ENCODE measurements at regions not wholly inside any gene's neighbourhood (a gene's known extent, or its start where the extent isn't known, plus 50 kb on each side); places are given as distances from the start of the nearest gene placed in this dataset.

GRCh38 chr1:29629401-29629800 lies 393.1 kb downstream of the PTPRU start:
- Histone ChIP-seq H3K27ac (no peak overlapping the region), H3K4me2 (no peak overlapping the region), H3K27me3 (no peaks in the 10 kb centered on the region), H3K9me3 (ENCODE audit: low read depth) (no peaks in the 10 kb centered on the region), H3F3A (ENCODE audit: low read depth) (no peaks in the 10 kb centered on the region), H2AFZ (replicated peaks) (no peak overlapping the region), H3K9ac (no peak overlapping the region), H3K36me3 (no peaks in the 10 kb centered on the region), H3K4me3 (no peak overlapping the region), H4K20me1 (ENCODE audit: low read depth) (no peaks in the 10 kb centered on the region), H3K4me1 (no peaks in the 10 kb centered on the region), H3K79me2 (ENCODE audit: low read depth) (no peaks in the 10 kb centered on the region)
- H3K27me3 Mint-ChIP-seq (ENCODE audit: insufficient read depth, low read depth) = peaks cover 5% of the 10 kb centered on the region
- TF ChIP-seq EZH2 (IDR thresholded peaks at IDR 0.05) = no peak
- TF ChIP-seq EZH2phosphoT487 (IDR thresholded peaks at IDR 0.05) = no peak
- H3K4me1 Mint-ChIP-seq = peaks cover 17% of the 10 kb centered on the region
- DNase-seq (ENCODE audit: low spot score) = no peak
- no peaks in the 10 kb centered on the region for H3K36me3 Mint-ChIP-seq
- H3K9me3 Mint-ChIP-seq = no peaks in the 10 kb centered on the region
- H3K4me3 Mint-ChIP-seq = no peak overlapping the region
- H3K27ac Mint-ChIP-seq = no peak overlapping the region

GRCh38 chr1:29628190-29628589 lies 391.9 kb downstream of the PTPRU start:
- H3K9me3 Mint-ChIP-seq = no peaks in the 10 kb centered on the region
- Histone ChIP-seq H3K79me2 (ENCODE audit: low read depth) (no peaks in the 10 kb centered on the region), H3K9ac (no peak overlapping the region), H3K27me3 (no peaks in the 10 kb centered on the region), H3K27ac (no peak overlapping the region), H3F3A (ENCODE audit: low read depth) (no peaks in the 10 kb centered on the region), H4K20me1 (ENCODE audit: low read depth) (no peaks in the 10 kb centered on the region), H3K9me3 (ENCODE audit: low read depth) (no peaks in the 10 kb centered on the region), H3K36me3 (no peaks in the 10 kb centered on the region), H3K4me1 (no peaks in the 10 kb centered on the region), H3K4me2 (no peak overlapping the region), H3K4me3 (no peak overlapping the region), H2AFZ (replicated peaks) (no peak overlapping the region)
- H3K4me3 Mint-ChIP-seq = no peak overlapping the region
- peaks cover 7% of the 10 kb centered on the region for H3K4me1 Mint-ChIP-seq
- DNase-seq (ENCODE audit: low spot score) = no peak
- H3K36me3 Mint-ChIP-seq = no peaks in the 10 kb centered on the region
- no peak overlapping the region for H3K27ac Mint-ChIP-seq
- TF ChIP-seq CTCF (IDR thresholded peaks at IDR 0.05) = no peak
- TF ChIP-seq EZH2 (IDR thresholded peaks at IDR 0.05) = no peak
- H3K27me3 Mint-ChIP-seq (ENCODE audit: insufficient read depth, low read depth) = peaks cover 5% of the 10 kb centered on the region

GRCh38 chr1:29626726-29627125 lies 390.4 kb downstream of the PTPRU start:
- Histone ChIP-seq H3K4me2 (no peak overlapping the region), H4K20me1 (ENCODE audit: low read depth) (no peaks in the 10 kb centered on the region)
- TF ChIP-seq EZH2phosphoT487 (IDR thresholded peaks at IDR 0.05) (no peak), EZH2 (IDR thresholded peaks at IDR 0.05) (no peak), CTCF (IDR thresholded peaks at IDR 0.05) (no peak)

GRCh38 chr1:29626066-29626465 lies 389.7 kb downstream of the PTPRU start:
- no peak overlapping the region for H3K9ac ChIP-seq
- Mint-ChIP-seq H3K4me1 (no peaks in the 10 kb centered on the region), H3K9me3 (no peaks in the 10 kb centered on the region), H3K27ac (no peak overlapping the region), H3K27me3 (ENCODE audit: insufficient read depth, low read depth) (peaks cover 5% of the 10 kb centered on the region), H3K36me3 (no peaks in the 10 kb centered on the region), H3K4me3 (no peak overlapping the region)
- no peak overlapping the region for H2AFZ ChIP-seq (replicated peaks)
- H3K79me2 ChIP-seq (ENCODE audit: low read depth) = no peaks in the 10 kb centered on the region
- H3F3A ChIP-seq (ENCODE audit: low read depth) = no peaks in the 10 kb centered on the region
- no peak overlapping the region for H3K4me2 ChIP-seq
- TF ChIP-seq EZH2 (IDR thresholded peaks at IDR 0.05) = no peak
- no peak for TF ChIP-seq EZH2phosphoT487 (IDR thresholded peaks at IDR 0.05)
- TF ChIP-seq CTCF (IDR thresholded peaks at IDR 0.05) = no peak
- no peaks in the 10 kb centered on the region for H3K4me1 ChIP-seq
- no peaks in the 10 kb centered on the region for H3K27me3 ChIP-seq
- DNase-seq (ENCODE audit: low spot score) = no peak
- H3K9me3 ChIP-seq (ENCODE audit: low read depth) = no peaks in the 10 kb centered on the region
- no peak overlapping the region for H3K27ac ChIP-seq
- no peak overlapping the region for H3K4me3 ChIP-seq
- H3K36me3 ChIP-seq = no peaks in the 10 kb centered on the region
- H4K20me1 ChIP-seq (ENCODE audit: low read depth) = no peaks in the 10 kb centered on the region

More at GRCh38 chr1:29626726-29627125, 390.4 kb downstream of the PTPRU start:
- Histone ChIP-seq H3K9ac (no peak overlapping the region), H3K4me3 (no peak overlapping the region), H3K9me3 (ENCODE audit: low read depth) (no peaks in the 10 kb centered on the region), H3K4me1 (no peaks in the 10 kb centered on the region), H3K27ac (no peak overlapping the region), H3K27me3 (no peaks in the 10 kb centered on the region), H3K79me2 (ENCODE audit: low read depth) (no peaks in the 10 kb centered on the region), H3K36me3 (no peaks in the 10 kb centered on the region), H3F3A (ENCODE audit: low read depth) (no peaks in the 10 kb centered on the region), H2AFZ (replicated peaks) (no peak overlapping the region)
- Mint-ChIP-seq H3K9me3 (no peaks in the 10 kb centered on the region), H3K36me3 (no peaks in the 10 kb centered on the region), H3K27ac (no peak overlapping the region), H3K27me3 (ENCODE audit: insufficient read depth, low read depth) (peaks cover 5% of the 10 kb centered on the region), H3K4me1 (no peaks in the 10 kb centered on the region), H3K4me3 (no peak overlapping the region)
- DNase-seq (ENCODE audit: low spot score) = no peak

All from neural progenitor cell (in vitro differentiated cells).